SK-N-SH (cell line): ENCODE measurements at regions not wholly inside any gene's neighbourhood (a gene's known extent, or its start where the extent isn't known, plus 50 kb on each side); places are given as distances from the start of the nearest gene placed in this dataset.

Experiments used
- CHD2 ChIP-seq: fragments of 150-350 bp; IDR thresholded peaks from 2 replicates; pipeline ENCODE4 v1.6.1; 2018; ENCODE audit warnings: low read length; ENCODE audit not compliant: partially characterized antibody
- MXI1 ChIP-seq: IDR thresholded peaks from 2 replicates; pipeline ENCODE4 v1.6.1; 2012; ENCODE audit warnings: mild to moderate bottlenecking, low read depth, low read length, improper control_type of control experiment
- PBX3 ChIP-seq: IDR thresholded peaks from 2 replicates; pipeline ENCODE4; 2012
- POLR2AphosphoS5 ChIP-seq: IDR thresholded peaks from 2 replicates; pipeline ENCODE4 v1.6.1; 2012; ENCODE audit warnings: low read depth, low read length
- TF ChIP-seq, protein P1 (sequence below): fragments of 200-600 bp; sonication (generic); IDR thresholded peaks from 2 replicates; pipeline ENCODE4 v1.6.1; 2017; ENCODE audit warnings: antibody characterized with exemption, mild to moderate bottlenecking, moderate library complexity

DNA sequence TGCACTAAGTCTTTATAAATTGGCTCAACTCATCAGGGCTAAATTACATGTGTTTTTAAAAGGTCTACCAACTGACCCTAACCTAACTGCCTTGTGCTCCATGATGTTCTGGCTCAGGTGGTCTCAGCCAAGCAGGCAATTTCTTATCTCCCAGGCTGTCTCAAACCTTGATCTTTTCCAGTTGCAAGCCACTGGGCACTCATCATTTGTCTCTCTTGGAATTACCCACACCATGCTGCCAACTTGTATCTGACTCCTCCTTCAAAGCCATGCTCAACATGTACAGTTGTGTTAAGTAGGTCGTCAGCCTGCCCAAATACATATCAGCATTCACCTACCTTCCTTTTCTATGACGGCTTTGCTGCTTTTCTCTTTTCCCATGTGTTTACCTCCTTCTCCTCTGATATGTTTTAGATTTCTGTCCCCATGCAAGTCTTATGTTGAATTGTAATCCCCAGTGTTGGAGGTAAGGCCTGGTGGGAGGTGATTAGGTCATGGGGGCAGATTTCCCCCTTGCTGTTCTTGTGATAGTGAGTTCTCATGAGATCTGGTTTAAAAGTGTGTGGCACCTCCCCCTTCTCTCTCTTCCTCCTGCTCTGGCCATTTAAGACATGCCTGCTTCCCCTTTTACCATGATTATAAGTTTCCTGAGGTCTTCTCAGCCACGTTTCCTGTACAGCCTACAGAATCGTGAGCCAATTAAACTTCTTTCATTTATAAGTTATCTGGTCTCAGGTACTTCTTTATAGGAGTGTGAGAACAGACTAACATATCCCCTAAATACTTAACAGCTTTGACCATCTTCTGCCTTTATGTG is 130.0 kb downstream of the ELAPOR2 start:
- no peak for TF ChIP-seq PBX3
- no peak for TF ChIP-seq CHD2
- no peak for TF ChIP-seq MXI1
- TF ChIP-seq, protein P1, sequence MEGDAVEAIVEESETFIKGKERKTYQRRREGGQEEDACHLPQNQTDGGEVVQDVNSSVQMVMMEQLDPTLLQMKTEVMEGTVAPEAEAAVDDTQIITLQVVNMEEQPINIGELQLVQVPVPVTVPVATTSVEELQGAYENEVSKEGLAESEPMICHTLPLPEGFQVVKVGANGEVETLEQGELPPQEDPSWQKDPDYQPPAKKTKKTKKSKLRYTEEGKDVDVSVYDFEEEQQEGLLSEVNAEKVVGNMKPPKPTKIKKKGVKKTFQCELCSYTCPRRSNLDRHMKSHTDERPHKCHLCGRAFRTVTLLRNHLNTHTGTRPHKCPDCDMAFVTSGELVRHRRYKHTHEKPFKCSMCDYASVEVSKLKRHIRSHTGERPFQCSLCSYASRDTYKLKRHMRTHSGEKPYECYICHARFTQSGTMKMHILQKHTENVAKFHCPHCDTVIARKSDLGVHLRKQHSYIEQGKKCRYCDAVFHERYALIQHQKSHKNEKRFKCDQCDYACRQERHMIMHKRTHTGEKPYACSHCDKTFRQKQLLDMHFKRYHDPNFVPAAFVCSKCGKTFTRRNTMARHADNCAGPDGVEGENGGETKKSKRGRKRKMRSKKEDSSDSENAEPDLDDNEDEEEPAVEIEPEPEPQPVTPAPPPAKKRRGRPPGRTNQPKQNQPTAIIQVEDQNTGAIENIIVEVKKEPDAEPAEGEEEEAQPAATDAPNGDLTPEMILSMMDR: no peak
- no peak for TF ChIP-seq POLR2AphosphoS5
